ENCODE measurements at regions not wholly inside any gene's neighbourhood (a gene's known extent, or its start where the extent isn't known, plus 50 kb on each side); places are given as distances from the start of the nearest gene placed in this dataset.

GRCh38 chr2:120831891-120832290, 96.2 kb downstream of the GLI2 start:
- TF ChIP-seq CTCF (IDR thresholded peaks at IDR 0.05; ENCODE audit: insufficient read depth, low read depth, low read length, missing control alignments): no peak
- H3K4me3 ChIP-seq (ENCODE audit: low read depth, low read length): no peak overlapping the region
- DNase-seq (ENCODE audit: low read depth): no peak

GRCh38 chr2:120832296-120833070, 96.8 kb downstream of the GLI2 start:
- TF ChIP-seq CTCF (IDR thresholded peaks at IDR 0.05; ENCODE audit: insufficient read depth, low read depth, low read length, missing control alignments): no peak
- no peak overlapping the region for H3K4me3 ChIP-seq (ENCODE audit: low read depth, low read length)
- no peak for DNase-seq (ENCODE audit: low read depth)

DNA sequence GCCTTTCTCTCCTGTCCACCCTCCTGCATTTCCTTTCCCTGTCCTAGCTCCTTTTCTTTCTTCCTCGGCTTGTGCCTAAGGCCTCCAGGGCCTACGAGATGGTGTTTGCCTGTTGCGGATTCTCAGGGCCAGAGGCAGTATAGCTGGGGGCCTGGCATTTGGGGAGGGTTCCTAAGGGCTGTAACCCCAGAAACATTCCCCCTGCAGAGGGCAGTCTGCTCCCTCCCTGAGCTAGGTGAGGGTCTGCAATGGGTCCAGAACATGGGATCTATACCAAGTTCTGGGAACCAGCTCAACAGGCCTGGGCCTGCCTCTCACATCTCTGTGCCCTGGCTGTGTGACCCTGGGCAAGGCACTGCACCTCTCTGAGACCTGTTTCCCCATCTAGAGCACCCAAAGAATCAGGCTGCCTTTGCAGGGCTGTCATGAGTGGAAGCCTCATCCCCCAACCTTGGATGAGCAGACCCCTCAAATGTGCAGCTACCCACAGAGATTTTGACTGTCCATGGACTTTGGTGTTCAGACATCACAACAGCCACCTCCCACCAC, 97.5 kb downstream of the GLI2 start:
- DNase-seq (ENCODE audit: low read depth): no peak
- H3K4me3 ChIP-seq (ENCODE audit: low read depth, low read length): no peak overlapping the region
- no peak for TF ChIP-seq CTCF (IDR thresholded peaks at IDR 0.05; ENCODE audit: insufficient read depth, low read depth, low read length, missing control alignments)

- TF ChIP-seq CTCF (IDR thresholded peaks at IDR 0.05; ENCODE audit: insufficient read depth, low read depth, low read length, missing control alignments): no peak
- no peak for DNase-seq (ENCODE audit: low read depth)
- H3K4me3 ChIP-seq (ENCODE audit: low read depth, low read length): no peak overlapping the region
These were observed 98.5 kb downstream of the GLI2 start for GRCh38 chr2:120834206-120834605.

DNA sequence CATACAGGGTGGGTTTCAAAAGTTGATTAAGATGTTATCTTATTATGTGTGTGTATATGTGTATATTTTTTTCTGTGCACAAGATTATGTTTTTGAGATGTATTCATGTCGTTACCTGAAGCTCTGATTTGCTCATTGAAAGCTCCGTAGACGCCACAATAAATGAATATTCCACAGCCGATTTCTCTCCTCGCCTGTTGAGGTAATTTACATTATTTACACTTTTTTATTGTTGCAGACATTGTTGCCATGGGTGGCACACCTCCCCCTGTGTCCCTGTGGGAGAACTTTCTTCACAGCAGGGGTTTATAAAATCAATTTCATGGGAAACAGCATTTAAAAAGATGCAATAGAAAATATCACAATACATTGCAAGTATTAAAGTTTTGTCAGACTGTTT, 100.6 kb downstream of the GLI2 start:
- TF ChIP-seq CTCF (IDR thresholded peaks at IDR 0.05; ENCODE audit: insufficient read depth, low read depth, low read length, missing control alignments): no peak
- H3K4me3 ChIP-seq (ENCODE audit: low read depth, low read length): no peak overlapping the region
- DNase-seq (ENCODE audit: low read depth): no peak

DNA sequence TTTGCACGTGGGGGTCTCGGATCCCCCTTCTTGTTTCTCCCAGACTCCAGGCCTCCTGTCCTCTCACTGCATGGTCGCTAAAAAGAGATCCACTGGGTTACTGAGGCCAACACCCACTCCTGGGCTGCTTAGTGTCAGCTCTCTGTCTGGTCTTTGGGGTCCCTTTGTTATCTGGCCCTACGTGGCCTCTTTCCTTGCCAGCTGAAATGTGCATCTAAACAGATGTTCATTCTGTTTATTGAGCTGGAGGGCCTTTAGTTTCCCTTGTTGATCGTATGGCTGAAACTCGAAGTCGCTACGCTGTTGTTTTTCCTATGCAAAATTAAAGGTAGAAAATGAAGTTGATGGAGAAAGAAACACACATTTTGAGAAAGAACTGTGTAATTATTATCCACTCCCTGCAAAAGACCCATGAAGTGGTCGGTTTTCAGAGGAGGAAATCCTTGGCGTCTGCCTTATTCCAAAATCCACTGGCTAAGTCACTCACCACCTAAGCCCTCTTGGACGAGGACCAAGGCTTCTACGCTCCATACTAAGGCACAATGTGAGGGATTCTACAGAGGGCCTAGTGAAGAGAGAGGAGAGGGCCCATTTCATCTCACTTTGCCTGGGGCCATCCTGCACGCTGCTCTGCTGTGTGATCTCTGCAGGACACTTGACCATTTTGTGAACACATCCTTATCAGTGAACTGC, 105.3 kb downstream of the GLI2 start:
- H3K4me3 ChIP-seq (ENCODE audit: low read depth, low read length): no peak overlapping the region
- no peak for DNase-seq (ENCODE audit: low read depth)
- no peak for TF ChIP-seq CTCF (IDR thresholded peaks at IDR 0.05; ENCODE audit: insufficient read depth, low read depth, low read length, missing control alignments)
